Hepatocyte (in vitro differentiated cells): ENCODE measurements at regions not wholly inside any gene's neighbourhood (a gene's known extent, or its start where the extent isn't known, plus 50 kb on each side); places are given as distances from the start of the nearest gene placed in this dataset.
"Not testable (repeated sequence)": the region's sequence is repeated elsewhere in the genome, so short reads cannot be mapped to it uniquely, and the experiment has no call there.

Source experiments
- EZH2 ChIP-seq: fragments of 200-600 bp; sonication (generic); IDR thresholded peaks from 2 replicates; pipeline ENCODE4 v1.6.1; 2016; ENCODE audit warnings: antibody characterized with exemption, mild to moderate bottlenecking, borderline replicate concordance
- EZH2phosphoT487 ChIP-seq: fragments of 200-600 bp; sonication (generic); IDR thresholded peaks from one replicate; pipeline ENCODE4 v1.6.1; 2018; ENCODE audit warnings: antibody characterized with exemption, mild to moderate bottlenecking, low read depth, moderate library complexity; ENCODE audit not compliant: unreplicated experiment, severe bottlenecking
- TF ChIP-seq, protein P1 (sequence below): fragments of 200-600 bp; sonication (generic); IDR thresholded peaks from 2 replicates; pipeline ENCODE4 v1.5.1; 2016; ENCODE audit warnings: antibody characterized with exemption, mild to moderate bottlenecking; ENCODE audit not compliant: poor library complexity

DNA sequence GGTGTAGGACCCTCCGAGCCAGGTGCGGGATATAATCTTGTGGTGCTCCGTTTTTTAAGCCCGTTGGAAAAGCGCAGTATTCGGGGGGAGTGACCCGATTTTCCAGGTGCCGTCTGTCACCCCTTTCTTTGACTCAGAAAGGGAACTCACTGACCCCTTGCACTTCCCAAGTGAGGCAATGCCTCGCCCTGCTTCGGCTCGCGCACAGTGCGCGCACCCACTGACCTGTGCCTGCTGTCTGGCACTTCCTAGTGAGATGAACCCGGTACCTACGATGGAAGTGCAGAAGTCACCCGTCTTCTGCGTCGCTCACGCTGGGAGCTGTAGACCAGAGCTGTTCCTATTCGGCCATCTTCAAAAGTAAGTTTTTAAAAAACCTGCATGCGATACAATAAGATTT lies 362.1 kb downstream of the HS3ST1 start:
- TF ChIP-seq, protein P1, sequence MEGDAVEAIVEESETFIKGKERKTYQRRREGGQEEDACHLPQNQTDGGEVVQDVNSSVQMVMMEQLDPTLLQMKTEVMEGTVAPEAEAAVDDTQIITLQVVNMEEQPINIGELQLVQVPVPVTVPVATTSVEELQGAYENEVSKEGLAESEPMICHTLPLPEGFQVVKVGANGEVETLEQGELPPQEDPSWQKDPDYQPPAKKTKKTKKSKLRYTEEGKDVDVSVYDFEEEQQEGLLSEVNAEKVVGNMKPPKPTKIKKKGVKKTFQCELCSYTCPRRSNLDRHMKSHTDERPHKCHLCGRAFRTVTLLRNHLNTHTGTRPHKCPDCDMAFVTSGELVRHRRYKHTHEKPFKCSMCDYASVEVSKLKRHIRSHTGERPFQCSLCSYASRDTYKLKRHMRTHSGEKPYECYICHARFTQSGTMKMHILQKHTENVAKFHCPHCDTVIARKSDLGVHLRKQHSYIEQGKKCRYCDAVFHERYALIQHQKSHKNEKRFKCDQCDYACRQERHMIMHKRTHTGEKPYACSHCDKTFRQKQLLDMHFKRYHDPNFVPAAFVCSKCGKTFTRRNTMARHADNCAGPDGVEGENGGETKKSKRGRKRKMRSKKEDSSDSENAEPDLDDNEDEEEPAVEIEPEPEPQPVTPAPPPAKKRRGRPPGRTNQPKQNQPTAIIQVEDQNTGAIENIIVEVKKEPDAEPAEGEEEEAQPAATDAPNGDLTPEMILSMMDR = not testable (repeated sequence)
- TF ChIP-seq EZH2, EZH2phosphoT487: not testable (repeated sequence)
